DOHH2 (cell line): ENCODE measurements at regions not wholly inside any gene's neighbourhood (a gene's known extent, or its start where the extent isn't known, plus 50 kb on each side); places are given as distances from the start of the nearest gene placed in this dataset.

Experiments used
- H3F3A ChIP-seq: fragments of 200-600 bp; sonication (generic), shearing (Covaris generic); 2 replicates; pipeline ENCODE4 v1.6.0; 2016; ENCODE audit warnings: antibody characterized with exemption, mild to moderate bottlenecking; ENCODE audit not compliant: control insufficient read depth, insufficient read depth
- H3K27ac ChIP-seq: fragments of 200-600 bp; sonication (generic); 2 replicates; pipeline ENCODE4 v1.5.1; 2014; ENCODE audit warnings: low read depth, mild to moderate bottlenecking, low read length, moderate library complexity
- H3K27me3 ChIP-seq: fragments of 200-600 bp; sonication (generic); 2 replicates; pipeline ENCODE4 v1.6.1; 2014; ENCODE audit warnings: mild to moderate bottlenecking, low read length, mixed read lengths; ENCODE audit not compliant: control insufficient read depth
- H3K36me3 ChIP-seq: fragments of 200-600 bp; sonication (generic); 2 replicates; pipeline ENCODE4 v1.6.1; 2014; ENCODE audit warnings: mild to moderate bottlenecking, low read length, moderate library complexity, mixed read lengths; ENCODE audit not compliant: control insufficient read depth
- H3K4me1 ChIP-seq: fragments of 200-600 bp; sonication (generic); 2 replicates; pipeline ENCODE4 v1.6.1; 2014; ENCODE audit warnings: mild to moderate bottlenecking, low read length, mixed read lengths; ENCODE audit not compliant: control insufficient read depth
- H3K4me2 ChIP-seq: fragments of 200-600 bp; sonication (generic); 2 replicates; pipeline ENCODE4 v1.6.0; 2014; ENCODE audit warnings: mild to moderate bottlenecking, low read length, moderate library complexity
- H3K4me3 ChIP-seq: fragments of 200-600 bp; sonication (generic); 2 replicates; pipeline ENCODE4 v1.5.1; 2014; ENCODE audit warnings: mild to moderate bottlenecking, low read length, mixed read lengths
- H3K79me2 ChIP-seq: fragments of 200-600 bp; sonication (generic); 2 replicates; pipeline ENCODE4 v1.6.1; 2014; ENCODE audit warnings: mild to moderate bottlenecking, low read length, mixed read lengths; ENCODE audit not compliant: control insufficient read depth
- H3K9me2 ChIP-seq: fragments of 200-600 bp; sonication (generic); replicated peaks from 2 replicates; pipeline ENCODE4 v1.6.1; 2014; ENCODE audit warnings: mild to moderate bottlenecking, low read length, mixed read lengths; ENCODE audit not compliant: control insufficient read depth
- H3K9me3 ChIP-seq: fragments of 200-600 bp; sonication (generic); 2 replicates; pipeline ENCODE4 v1.6.1; 2014; ENCODE audit warnings: antibody characterized with exemption, low read length, mixed read lengths; ENCODE audit not compliant: control insufficient read depth, insufficient read depth
- H4K20me1 ChIP-seq: fragments of 200-600 bp; sonication (generic); 2 replicates; pipeline ENCODE4 v1.6.0; 2014; ENCODE audit warnings: low read depth, mild to moderate bottlenecking, antibody characterized with exemption, low read length, moderate library complexity; ENCODE audit not compliant: control insufficient read depth, insufficient read depth
- EZH2phosphoT487 ChIP-seq: fragments of 200-600 bp; sonication (generic); IDR thresholded peaks from 2 replicates; pipeline ENCODE4 v1.6.1; 2017; ENCODE audit warnings: borderline replicate concordance, mild to moderate bottlenecking, antibody characterized with exemption, low read length, moderate library complexity, mixed read lengths
- TF ChIP-seq, protein P1 (sequence below): fragments of 200-600 bp; sonication (generic); IDR thresholded peaks from one replicate; pipeline ENCODE4 v1.5.1; 2014; ENCODE audit warnings: antibody characterized with exemption, mild to moderate bottlenecking, low read depth, low read length; ENCODE audit not compliant: poor library complexity, severe bottlenecking

GRCh38 chr12:127336416-127336815 is 930.6 kb upstream of the TMEM132C start:
- H3K9me2 ChIP-seq, result no peaks in the 10 kb centered on the region
- no peaks in the 10 kb centered on the region for H3K27me3 ChIP-seq
- no peaks in the 10 kb centered on the region for H3K4me1 ChIP-seq
- no peaks in the 10 kb centered on the region for H4K20me1 ChIP-seq
- no peak for TF ChIP-seq EZH2phosphoT487
- TF ChIP-seq, protein P1, sequence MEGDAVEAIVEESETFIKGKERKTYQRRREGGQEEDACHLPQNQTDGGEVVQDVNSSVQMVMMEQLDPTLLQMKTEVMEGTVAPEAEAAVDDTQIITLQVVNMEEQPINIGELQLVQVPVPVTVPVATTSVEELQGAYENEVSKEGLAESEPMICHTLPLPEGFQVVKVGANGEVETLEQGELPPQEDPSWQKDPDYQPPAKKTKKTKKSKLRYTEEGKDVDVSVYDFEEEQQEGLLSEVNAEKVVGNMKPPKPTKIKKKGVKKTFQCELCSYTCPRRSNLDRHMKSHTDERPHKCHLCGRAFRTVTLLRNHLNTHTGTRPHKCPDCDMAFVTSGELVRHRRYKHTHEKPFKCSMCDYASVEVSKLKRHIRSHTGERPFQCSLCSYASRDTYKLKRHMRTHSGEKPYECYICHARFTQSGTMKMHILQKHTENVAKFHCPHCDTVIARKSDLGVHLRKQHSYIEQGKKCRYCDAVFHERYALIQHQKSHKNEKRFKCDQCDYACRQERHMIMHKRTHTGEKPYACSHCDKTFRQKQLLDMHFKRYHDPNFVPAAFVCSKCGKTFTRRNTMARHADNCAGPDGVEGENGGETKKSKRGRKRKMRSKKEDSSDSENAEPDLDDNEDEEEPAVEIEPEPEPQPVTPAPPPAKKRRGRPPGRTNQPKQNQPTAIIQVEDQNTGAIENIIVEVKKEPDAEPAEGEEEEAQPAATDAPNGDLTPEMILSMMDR, result no peak
- H3K36me3 ChIP-seq, result no peaks in the 10 kb centered on the region
- no peak overlapping the region for H3K27ac ChIP-seq
- H3K4me3 ChIP-seq, result no peak overlapping the region
- H3K9me3 ChIP-seq, result no peaks in the 10 kb centered on the region
- no peaks in the 10 kb centered on the region for H3F3A ChIP-seq
- H3K79me2 ChIP-seq, result no peaks in the 10 kb centered on the region
- H3K4me2 ChIP-seq, result no peak overlapping the region

- no peaks in the 10 kb centered on the region for H3K9me2 ChIP-seq
- no peaks in the 10 kb centered on the region for H3K4me1 ChIP-seq
- TF ChIP-seq, protein P1, result no peak
- TF ChIP-seq EZH2phosphoT487, result no peak
- no peaks in the 10 kb centered on the region for H3K9me3 ChIP-seq
- H3K79me2 ChIP-seq, result no peaks in the 10 kb centered on the region
- no peak overlapping the region for H3K27ac ChIP-seq
- no peak overlapping the region for H3K4me2 ChIP-seq
- H3F3A ChIP-seq, result no peaks in the 10 kb centered on the region
- H3K4me3 ChIP-seq, result no peak overlapping the region
- H3K36me3 ChIP-seq, result no peaks in the 10 kb centered on the region
- H3K27me3 ChIP-seq, result no peaks in the 10 kb centered on the region
- H4K20me1 ChIP-seq, result no peaks in the 10 kb centered on the region
These were observed 927.9 kb upstream of the TMEM132C start for GRCh38 chr12:127339065-127339464.

- H3K79me2 ChIP-seq, result no peaks in the 10 kb centered on the region
- no peaks in the 10 kb centered on the region for H3K27me3 ChIP-seq
- no peak overlapping the region for H3K4me3 ChIP-seq
- no peak overlapping the region for H3K27ac ChIP-seq
- H3F3A ChIP-seq, result no peaks in the 10 kb centered on the region
- H3K4me1 ChIP-seq, result no peaks in the 10 kb centered on the region
- H3K9me2 ChIP-seq, result no peaks in the 10 kb centered on the region
- no peak for TF ChIP-seq EZH2phosphoT487
- TF ChIP-seq, protein P1, result no peak
- H3K4me2 ChIP-seq, result no peak overlapping the region
- H3K36me3 ChIP-seq, result no peaks in the 10 kb centered on the region
- no peaks in the 10 kb centered on the region for H3K9me3 ChIP-seq
- no peaks in the 10 kb centered on the region for H4K20me1 ChIP-seq
These were observed 926.6 kb upstream of the TMEM132C start for GRCh38 chr12:127340381-127340780.

GRCh38 chr12:127342861-127343260 is 924.1 kb upstream of the TMEM132C start:
- no peaks in the 10 kb centered on the region for H3K4me1 ChIP-seq
- no peaks in the 10 kb centered on the region for H3K27me3 ChIP-seq
- no peaks in the 10 kb centered on the region for H3K79me2 ChIP-seq
- H3F3A ChIP-seq, result no peaks in the 10 kb centered on the region
- no peaks in the 10 kb centered on the region for H3K36me3 ChIP-seq
- no peaks in the 10 kb centered on the region for H3K9me2 ChIP-seq
- no peak overlapping the region for H3K4me3 ChIP-seq
- H3K9me3 ChIP-seq, result no peaks in the 10 kb centered on the region
- no peaks in the 10 kb centered on the region for H4K20me1 ChIP-seq
- H3K4me2 ChIP-seq, result no peak overlapping the region
- H3K27ac ChIP-seq, result no peak overlapping the region
- TF ChIP-seq, protein P1, result no peak
- no peak for TF ChIP-seq EZH2phosphoT487
